Right lobe of liver (tissue), 6 donors: ENCODE measurements at regions not wholly inside any gene's neighbourhood (a gene's known extent, or its start where the extent isn't known, plus 50 kb on each side); places are given as distances from the start of the nearest gene placed in this dataset.

Experiments used
- ATAC-seq, 4 donors: fragments of 200-7000 bp; cut with Tn5 transposase; one replicate each; pipeline ENCODE4 v1.9.1; 2020; ENCODE audit warnings: mild to moderate bottlenecking in 4 of 4, moderate library complexity in 4 of 4
- DNase-seq, 3 donors: peaks; one replicate each; pipeline ENCODE4 v3.0.0-alpha.2; 2020
- H3K27ac ChIP-seq, 3 donors: fragments of 200-600 bp; one replicate each; pipeline ENCODE4 v1.8.0; 2022
- H3K27me3 ChIP-seq, 2 donors: fragments of 200-600 bp; one replicate each; pipeline ENCODE4 v1.8.0; 2022
- H3K36me3 ChIP-seq, 4 donors: fragments of 200-600 bp; sonication (generic) in 1 of 4; one replicate each; pipeline versions ENCODE4 v1.5.1 to v1.8.0; 2017 to 2022; ENCODE audit warnings: control low read depth in 1 of 4
- H3K4me1 ChIP-seq, 4 donors: fragments of 200-600 bp; sonication (generic) in 1 of 4; one replicate each; pipeline versions ENCODE4 v1.5.1 to v1.8.0; 2017 to 2022; ENCODE audit warnings: control low read depth in 1 of 4
- H3K4me3 ChIP-seq, 3 donors: fragments of 200-600 bp; one replicate each; pipeline ENCODE4 v1.8.0; 2022
- H3K9me3 ChIP-seq, 4 donors: fragments of 200-600 bp; sonication (generic) in 1 of 4; one replicate each; pipeline versions ENCODE4 v1.5.1 to v1.8.0; 2017 to 2022; ENCODE audit warnings: control low read depth in 1 of 4
- CTCF ChIP-seq, 4 donors: fragments of 200-600 bp in 3 of 4; fragments of 450-650 bp in 1 of 4; IDR thresholded peaks; one replicate each; pipeline versions ENCODE4 v1.5.1 to v1.8.0; 2016 to 2022; ENCODE audit warnings: antibody characterized with exemption in 4 of 4, mild to moderate bottlenecking in 2 of 4
- POLR2A ChIP-seq: fragments of 450-650 bp; IDR thresholded peaks from one replicate; pipeline ENCODE4 v1.6.1; 2017; ENCODE audit warnings: antibody characterized with exemption, mild to moderate bottlenecking
- WGBS: methylation state at CpG from one replicate; pipeline ENCODE4 v1.1.6; 2018; ENCODE audit warnings: low coverage, low lambda C conversion rate; ENCODE audit not compliant: insufficient coverage; ENCODE audit errors: missing lambda C conversion rate; 5-methylcytosine and 5-hydroxymethylcytosine counted together
- intact Hi-C, 2 donors: fragments of 100-400 bp; cut with DNase I; formaldehyde crosslinking; loops; one replicate each; pipeline versions ENCODE4 v1.11.2 to v1.14.1; 2022
- donor health status: DM: no; HTN: yes; CAD: no.
- donor health status: DM: no; HTN: no; CAD: no.
- donor health status: DM: no; HTN: no; CAD: no.
- donor health status: DM: no; HTN: yes; CAD: no.
- donor health status: DM: no; HTN: yes; CAD: no.

GRCh38 chr10:8240861-8241260, 186.4 kb downstream of the GATA3 start:
- no peak for ATAC-seq
- no peaks in the 10 kb centered on the region for H3K36me3 ChIP-seq
- no peaks in the 10 kb centered on the region for H3K27me3 ChIP-seq
- no peaks in the 10 kb centered on the region for H3K4me1 ChIP-seq
- TF ChIP-seq CTCF (IDR thresholded peaks at IDR 0.05) (no peak), POLR2A (no peak)
- no peak for DNase-seq
- no peak overlapping the region for H3K4me3 ChIP-seq
- H3K9me3 ChIP-seq, result no peaks in the 10 kb centered on the region
- intact Hi-C loops, result no loop called here
- 26% methylated on average over 2 of the region's 2 CpGs for WGBS
- no peak overlapping the region for H3K27ac ChIP-seq

GRCh38 chr10:8242295-8242872, 187.9 kb downstream of the GATA3 start:
- Histone ChIP-seq H3K4me3 (no peak overlapping the region), H3K9me3 (no peaks in the 10 kb centered on the region), H3K4me1 (no peaks in the 10 kb centered on the region), H3K27ac (no peak overlapping the region), H3K36me3 (no peaks in the 10 kb centered on the region), H3K27me3 (no peaks in the 10 kb centered on the region)
- DNase-seq (no peak), ATAC-seq (no peak)
- intact Hi-C loops, result no loop called here
- WGBS, result 57% methylated on average over 3 of the region's 8 CpGs
- no peak for TF ChIP-seq POLR2A
- no peak for TF ChIP-seq CTCF (IDR thresholded peaks at IDR 0.05)

- ATAC-seq (no peak), DNase-seq (no peak)
- no peak overlapping the region for H3K4me3 ChIP-seq
- intact Hi-C loops, result no loop called here
- H3K27ac ChIP-seq, result no peak overlapping the region
- TF ChIP-seq CTCF (IDR thresholded peaks at IDR 0.05) (no peak), POLR2A (no peak)
- WGBS, result 18% methylated on average over 8 of the region's 8 CpGs
- no peaks in the 10 kb centered on the region for H3K4me1 ChIP-seq
- H3K9me3 ChIP-seq, result no peaks in the 10 kb centered on the region
- no peaks in the 10 kb centered on the region for H3K36me3 ChIP-seq
- no peaks in the 10 kb centered on the region for H3K27me3 ChIP-seq
Measured at GRCh38 chr10:8245131-8245813, 190.8 kb downstream of the GATA3 start.

GRCh38 chr10:8245814-8246142, 191.3 kb downstream of the GATA3 start:
- no peaks in the 10 kb centered on the region for H3K36me3 ChIP-seq
- DNase-seq (no peak), ATAC-seq (no peak)
- 73% methylated on average over 2 of the region's 3 CpGs for WGBS
- TF ChIP-seq CTCF (IDR thresholded peaks at IDR 0.05), result no peak
- TF ChIP-seq POLR2A, result no peak
- no peak overlapping the region for H3K4me3 ChIP-seq
- no peaks in the 10 kb centered on the region for H3K9me3 ChIP-seq
- intact Hi-C loops, result no loop called here
- H3K27me3 ChIP-seq, result no peaks in the 10 kb centered on the region
- no peaks in the 10 kb centered on the region for H3K4me1 ChIP-seq
- no peak overlapping the region for H3K27ac ChIP-seq
